HG03342 (cell line): ENCODE measurements at regions not wholly inside any gene's neighbourhood (a gene's known extent, or its start where the extent isn't known, plus 50 kb on each side); places are given as distances from the start of the nearest gene placed in this dataset.

Source experiments
- ATAC-seq: cut with Tn5 transposase; IDR thresholded peaks from one replicate; pipeline ENCODE4 v1.9.1; 2021; ENCODE audit warnings: mild to moderate bottlenecking, moderate library complexity; ENCODE audit not compliant: unreplicated experiment

GRCh38 chr15:62566248-62566647 is 401.2 kb upstream of the C2CD4B start:
- ATAC-seq = no peak

- no peak for ATAC-seq
These were observed 402.4 kb upstream of the C2CD4B start for GRCh38 chr15:62567501-62567900.

GRCh38 chr15:62568004-62568403 is 402.9 kb upstream of the C2CD4B start:
- ATAC-seq = no peak

GRCh38 chr15:62568702-62569101 is 403.6 kb upstream of the C2CD4B start:
- ATAC-seq = no peak

GRCh38 chr15:62569460-62570404 is 404.6 kb upstream of the C2CD4B start:
- ATAC-seq = no peak

- no peak for ATAC-seq
These were observed 405.3 kb upstream of the C2CD4B start for GRCh38 chr15:62570405-62570783.

- no peak for ATAC-seq
These were observed 406.0 kb upstream of the C2CD4B start for GRCh38 chr15:62571072-62571471.

- ATAC-seq = no peak
These were observed 407.7 kb upstream of the C2CD4B start for GRCh38 chr15:62572797-62573196.

GRCh38 chr15:62573876-62574275 is 408.8 kb upstream of the C2CD4B start:
- ATAC-seq = no peak

- ATAC-seq = no peak
These were observed 413.5 kb upstream of the C2CD4B start for GRCh38 chr15:62578546-62578945.

- no peak for ATAC-seq
These were observed 413.9 kb upstream of the C2CD4B start for GRCh38 chr15:62578960-62579359.

GRCh38 chr15:62579842-62580241 is 414.8 kb upstream of the C2CD4B start:
- no peak for ATAC-seq

- ATAC-seq = no peak
These were observed 417.5 kb upstream of the C2CD4B start for GRCh38 chr15:62582580-62582979.

GRCh38 chr15:62584301-62585235 is 419.5 kb upstream of the C2CD4B start:
- no peak for ATAC-seq

GRCh38 chr15:62588938-62589670 is 424.0 kb upstream of the C2CD4B start:
- ATAC-seq = no peak

- ATAC-seq = no peak
These were observed 427.1 kb upstream of the C2CD4B start for GRCh38 chr15:62591842-62592838.

GRCh38 chr15:62592920-62593319 is 427.8 kb upstream of the C2CD4B start:
- no peak for ATAC-seq

- no peak for ATAC-seq
These were observed 428.8 kb upstream of the C2CD4B start for GRCh38 chr15:62593681-62594399.

GRCh38 chr15:62598217-62598616 is 433.1 kb upstream of the C2CD4B start:
- no peak for ATAC-seq
